GM23338 (cell line): ENCODE measurements at regions not wholly inside any gene's neighbourhood (a gene's known extent, or its start where the extent isn't known, plus 50 kb on each side); places are given as distances from the start of the nearest gene placed in this dataset.

Experiments
- ATAC-seq: fragments of 200-7000 bp; cut with Tn5 transposase; 3 replicates; pipeline ENCODE4 v1.9.1; 2020
- DNase-seq: peaks from one replicate; pipeline ENCODE4 v3.0.0-alpha.2; 2015; ENCODE audit warnings: low spot score
- H2AFZ ChIP-seq: fragments of 200-600 bp; sonication (generic); 2 replicates; pipeline ENCODE4 v1.8.0; 2016; ENCODE audit warnings: antibody characterized with exemption, mild to moderate bottlenecking, moderate library complexity
- H3F3A ChIP-seq: fragments of 200-600 bp; sonication (generic); replicated peaks from 2 replicates; pipeline ENCODE4 v1.8.0; 2017; ENCODE audit warnings: antibody characterized with exemption, mixed run types, low read depth
- H3K27ac ChIP-seq: fragments of 200-600 bp; sonication (generic); 2 replicates; pipeline ENCODE4 v1.6.1; 2016; ENCODE audit warnings: low read depth
- H3K27me3 ChIP-seq: fragments of 200-600 bp; sonication (generic); 2 replicates; pipeline ENCODE4 v1.8.0; 2016; ENCODE audit warnings: mild to moderate bottlenecking, mixed run types, moderate library complexity; ENCODE audit not compliant: insufficient read depth
- H3K36me3 ChIP-seq: fragments of 200-600 bp; sonication (generic); 2 replicates; pipeline ENCODE4 v1.8.0; 2016; ENCODE audit warnings: mild to moderate bottlenecking; ENCODE audit not compliant: insufficient read depth
- H3K4me1 ChIP-seq: fragments of 200-600 bp; sonication (generic); 2 replicates; pipeline ENCODE4 v1.8.0; 2016; ENCODE audit warnings: mild to moderate bottlenecking, moderate library complexity; ENCODE audit not compliant: insufficient read depth
- H3K4me2 ChIP-seq: fragments of 200-600 bp; sonication (generic); 2 replicates; pipeline ENCODE4 v1.7.1; 2017; ENCODE audit warnings: mixed run types
- H3K4me3 ChIP-seq: fragments of 200-600 bp; sonication (generic); 2 replicates; pipeline ENCODE4 v1.6.1; 2016; ENCODE audit warnings: mixed run types
- H3K79me2 ChIP-seq: fragments of 200-600 bp; sonication (generic); replicated peaks from 2 replicates; pipeline ENCODE4 v1.8.0; 2017; ENCODE audit warnings: mild to moderate bottlenecking; ENCODE audit not compliant: insufficient read depth
- H3K9me2 ChIP-seq: fragments of 200-600 bp; sonication (generic); 2 replicates; pipeline ENCODE4 v1.8.0; 2017; ENCODE audit not compliant: insufficient read depth
- H4K20me1 ChIP-seq: fragments of 200-600 bp; sonication (generic); replicated peaks from 2 replicates; pipeline ENCODE4 v1.8.0; 2017; ENCODE audit warnings: mild to moderate bottlenecking; ENCODE audit not compliant: insufficient read depth
- H3K27ac Mint-ChIP-seq: 2 replicates; pipeline ENCODE4 v1.8.0; 2020; ENCODE audit warnings: inconsistent platforms, mild to moderate bottlenecking, moderate library complexity, mixed read lengths
- H3K27me3 Mint-ChIP-seq: 3 replicates; pipeline ENCODE4 v1.8.0; 2022; ENCODE audit warnings: low read depth, mild to moderate bottlenecking, moderate library complexity, mixed read lengths, inconsistent platforms; ENCODE audit not compliant: insufficient read depth, poor library complexity
- H3K36me3 Mint-ChIP-seq: 3 replicates; pipeline ENCODE4 v1.8.0; 2021; ENCODE audit warnings: low read depth, mild to moderate bottlenecking, inconsistent platforms, moderate library complexity, mixed read lengths
- H3K4me1 Mint-ChIP-seq: 3 replicates; pipeline ENCODE4 v1.8.0; 2020; ENCODE audit warnings: mild to moderate bottlenecking, inconsistent platforms, mixed read lengths
- H3K4me3 Mint-ChIP-seq: 3 replicates; pipeline ENCODE4 v1.8.0; 2021; ENCODE audit warnings: moderate library complexity, mild to moderate bottlenecking, inconsistent platforms, mixed read lengths
- H3K9me3 Mint-ChIP-seq: 3 replicates; pipeline ENCODE4 v1.8.0; 2020; ENCODE audit warnings: moderate library complexity, mild to moderate bottlenecking, inconsistent platforms, mixed read lengths
- EZH2 ChIP-seq: fragments of 200-600 bp; sonication (generic); IDR thresholded peaks from one replicate; pipeline ENCODE4 v1.8.0; 2017; ENCODE audit warnings: antibody characterized with exemption, mild to moderate bottlenecking, low read depth; ENCODE audit not compliant: unreplicated experiment
- JUNB ChIP-seq: IDR thresholded peaks from one replicate; pipeline ENCODE4 v1.6.1; 2016; ENCODE audit warnings: antibody characterized with exemption; ENCODE audit not compliant: unreplicated experiment
- STAT1 ChIP-seq: IDR thresholded peaks from one replicate; pipeline ENCODE4 v1.6.1; 2016; ENCODE audit warnings: antibody characterized with exemption; ENCODE audit not compliant: unreplicated experiment
- ZNF331 ChIP-seq: fragments of 250-450 bp; sonication (Bioruptor Pico); IDR thresholded peaks from 2 replicates; pipeline ENCODE4 v1.5.0; 2020; ENCODE audit warnings: low read depth, mild to moderate bottlenecking, moderate library complexity
- TF ChIP-seq, protein P1 (sequence below): fragments of 250-450 bp; sonication (Bioruptor Pico); IDR thresholded peaks from 2 replicates; pipeline ENCODE4 v1.5.0; 2020; ENCODE audit warnings: mild to moderate bottlenecking, moderate library complexity
- TF ChIP-seq, protein P2 (sequence below), 2 experiments: fragments of 200-600 bp in 1 of 2; sonication (generic) in 1 of 2; conservative IDR thresholded peaks; 2 replicates each; pipeline versions ENCODE4 v1.5.1 to v1.6.1; 2016 to 2017; ENCODE audit warnings: antibody characterized with exemption in 2 of 2, low read depth in 2 of 2, mild to moderate bottlenecking in 2 of 2, moderate library complexity in 1 of 2

DNA sequence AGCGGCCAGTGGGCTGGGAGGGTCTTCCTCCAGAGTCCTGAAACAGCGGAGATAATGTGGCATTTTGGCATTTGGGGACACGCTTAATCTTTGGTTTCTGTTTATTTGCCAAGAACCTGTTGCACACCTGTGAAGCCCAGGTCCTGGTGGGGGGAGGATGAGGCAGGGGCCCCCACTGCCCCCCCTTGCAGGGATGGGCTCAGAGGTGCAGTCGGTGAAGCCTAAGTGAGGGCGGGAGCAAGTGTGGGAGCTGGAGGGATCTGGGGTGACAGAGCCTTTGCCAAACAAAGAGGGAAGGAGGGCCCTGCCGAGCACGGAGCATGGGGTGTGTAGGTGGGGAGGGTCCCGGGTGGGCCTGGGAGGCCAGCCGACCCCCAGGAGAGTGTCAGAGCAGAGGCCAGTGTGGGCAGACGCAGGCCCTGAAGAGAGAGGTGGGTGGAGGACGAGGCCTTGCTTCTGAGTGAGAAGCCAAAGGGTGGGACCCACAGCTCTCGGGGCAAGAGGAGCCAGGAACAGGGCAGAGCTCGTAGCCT, 62.1 kb upstream of the ADGRA1 start (continued):
- TF ChIP-seq, protein P1, sequence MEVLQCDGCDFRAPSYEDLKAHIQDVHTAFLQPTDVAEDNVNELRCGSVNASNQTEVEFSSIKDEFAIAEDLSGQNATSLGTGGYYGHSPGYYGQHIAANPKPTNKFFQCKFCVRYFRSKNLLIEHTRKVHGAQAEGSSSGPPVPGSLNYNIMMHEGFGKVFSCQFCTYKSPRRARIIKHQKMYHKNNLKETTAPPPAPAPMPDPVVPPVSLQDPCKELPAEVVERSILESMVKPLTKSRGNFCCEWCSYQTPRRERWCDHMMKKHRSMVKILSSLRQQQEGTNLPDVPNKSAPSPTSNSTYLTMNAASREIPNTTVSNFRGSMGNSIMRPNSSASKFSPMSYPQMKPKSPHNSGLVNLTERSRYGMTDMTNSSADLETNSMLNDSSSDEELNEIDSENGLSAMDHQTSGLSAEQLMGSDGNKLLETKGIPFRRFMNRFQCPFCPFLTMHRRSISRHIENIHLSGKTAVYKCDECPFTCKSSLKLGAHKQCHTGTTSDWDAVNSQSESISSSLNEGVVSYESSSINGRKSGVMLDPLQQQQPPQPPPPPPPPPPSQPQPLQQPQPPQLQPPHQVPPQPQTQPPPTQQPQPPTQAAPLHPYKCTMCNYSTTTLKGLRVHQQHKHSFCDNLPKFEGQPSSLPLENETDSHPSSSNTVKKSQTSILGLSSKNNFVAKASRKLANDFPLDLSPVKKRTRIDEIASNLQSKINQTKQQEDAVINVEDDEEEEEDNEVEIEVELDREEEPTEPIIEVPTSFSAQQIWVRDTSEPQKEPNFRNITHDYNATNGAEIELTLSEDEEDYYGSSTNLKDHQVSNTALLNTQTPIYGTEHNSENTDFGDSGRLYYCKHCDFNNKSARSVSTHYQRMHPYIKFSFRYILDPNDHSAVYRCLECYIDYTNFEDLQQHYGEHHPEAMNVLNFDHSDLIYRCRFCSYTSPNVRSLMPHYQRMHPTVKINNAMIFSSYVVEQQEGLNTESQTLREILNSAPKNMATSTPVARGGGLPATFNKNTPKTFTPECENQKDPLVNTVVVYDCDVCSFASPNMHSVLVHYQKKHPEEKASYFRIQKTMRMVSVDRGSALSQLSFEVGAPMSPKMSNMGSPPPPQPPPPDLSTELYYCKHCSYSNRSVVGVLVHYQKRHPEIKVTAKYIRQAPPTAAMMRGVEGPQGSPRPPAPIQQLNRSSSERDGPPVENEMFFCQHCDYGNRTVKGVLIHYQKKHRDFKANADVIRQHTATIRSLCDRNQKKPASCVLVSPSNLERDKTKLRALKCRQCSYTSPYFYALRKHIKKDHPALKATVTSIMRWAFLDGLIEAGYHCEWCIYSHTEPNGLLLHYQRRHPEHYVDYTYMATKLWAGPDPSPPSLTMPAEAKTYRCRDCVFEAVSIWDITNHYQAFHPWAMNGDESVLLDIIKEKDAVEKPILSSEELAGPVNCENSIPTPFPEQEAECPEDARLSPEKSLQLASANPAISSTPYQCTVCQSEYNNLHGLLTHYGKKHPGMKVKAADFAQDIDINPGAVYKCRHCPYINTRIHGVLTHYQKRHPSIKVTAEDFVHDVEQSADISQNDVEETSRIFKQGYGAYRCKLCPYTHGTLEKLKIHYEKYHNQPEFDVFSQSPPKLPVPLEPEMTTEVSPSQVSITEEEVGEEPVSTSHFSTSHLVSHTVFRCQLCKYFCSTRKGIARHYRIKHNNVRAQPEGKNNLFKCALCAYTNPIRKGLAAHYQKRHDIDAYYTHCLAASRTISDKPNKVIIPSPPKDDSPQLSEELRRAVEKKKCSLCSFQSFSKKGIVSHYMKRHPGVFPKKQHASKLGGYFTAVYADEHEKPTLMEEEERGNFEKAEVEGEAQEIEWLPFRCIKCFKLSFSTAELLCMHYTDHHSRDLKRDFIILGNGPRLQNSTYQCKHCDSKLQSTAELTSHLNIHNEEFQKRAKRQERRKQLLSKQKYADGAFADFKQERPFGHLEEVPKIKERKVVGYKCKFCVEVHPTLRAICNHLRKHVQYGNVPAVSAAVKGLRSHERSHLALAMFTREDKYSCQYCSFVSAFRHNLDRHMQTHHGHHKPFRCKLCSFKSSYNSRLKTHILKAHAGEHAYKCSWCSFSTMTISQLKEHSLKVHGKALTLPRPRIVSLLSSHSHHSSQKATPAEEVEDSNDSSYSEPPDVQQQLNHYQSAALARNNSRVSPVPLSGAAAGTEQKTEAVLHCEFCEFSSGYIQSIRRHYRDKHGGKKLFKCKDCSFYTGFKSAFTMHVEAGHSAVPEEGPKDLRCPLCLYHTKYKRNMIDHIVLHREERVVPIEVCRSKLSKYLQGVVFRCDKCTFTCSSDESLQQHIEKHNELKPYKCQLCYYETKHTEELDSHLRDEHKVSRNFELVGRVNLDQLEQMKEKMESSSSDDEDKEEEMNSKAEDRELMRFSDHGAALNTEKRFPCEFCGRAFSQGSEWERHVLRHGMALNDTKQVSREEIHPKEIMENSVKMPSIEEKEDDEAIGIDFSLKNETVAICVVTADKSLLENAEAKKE (CRISPR knock-in tag): no peak
- TF ChIP-seq ZNF331: no peak

DNA sequence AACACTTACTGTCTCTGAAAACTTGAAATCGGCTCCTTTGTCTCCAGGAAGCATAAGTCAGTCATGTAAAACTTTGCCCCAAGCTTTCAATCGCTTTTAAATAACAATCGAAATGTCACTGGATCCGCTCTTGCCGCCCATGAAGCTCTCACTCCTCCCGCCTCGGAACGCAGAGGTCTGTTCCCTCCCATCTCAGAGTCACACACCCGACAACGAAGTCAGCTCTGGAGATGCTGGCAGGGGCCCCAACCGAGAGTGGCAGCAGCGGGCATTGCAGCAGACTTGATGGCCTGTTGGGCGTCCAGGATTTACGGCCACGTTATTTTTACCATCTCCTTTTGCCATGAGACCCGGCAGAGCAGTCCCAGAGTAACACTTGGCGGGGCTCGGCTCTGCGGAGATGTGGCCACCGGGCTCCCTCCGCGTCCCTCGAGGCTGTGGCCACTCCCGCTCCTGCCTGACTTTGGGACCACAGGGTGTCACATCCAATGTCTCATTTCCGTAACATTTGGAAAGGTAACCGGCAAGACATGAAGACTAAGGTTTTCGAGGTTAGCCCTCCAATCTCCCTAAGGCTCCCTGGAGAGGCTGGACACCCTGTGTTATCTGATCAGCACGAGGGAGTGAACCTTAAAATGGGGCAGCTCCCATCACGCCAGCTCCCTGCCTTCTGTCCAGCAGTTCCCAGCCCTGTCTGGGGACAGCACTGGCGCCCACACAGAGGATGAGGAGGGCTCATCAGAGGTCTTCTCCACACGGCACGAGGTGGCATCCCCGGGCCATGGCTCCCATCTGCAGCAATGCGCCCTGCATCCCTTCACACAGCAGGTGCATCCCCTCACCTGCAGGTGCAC, 62.8 kb upstream of the ADGRA1 start:
- DNase-seq (peak; percentile 57), ATAC-seq (peak; percentile 62)
- Histone ChIP-seq H2AFZ (peak overlapping the region; percentile 45), H3K4me3 (no peak overlapping the region), H3F3A (no peaks in the 10 kb centered on the region), H3K79me2 (no peaks in the 10 kb centered on the region), H3K27ac (no peak overlapping the region), H3K36me3 (no peaks in the 10 kb centered on the region), H3K27me3 (no peaks in the 10 kb centered on the region), H3K4me1 (0 out of 2 replicates have a peak, but pooled peaks cover 4% of the 10 kb centered on the region), H3K4me2 (no peak overlapping the region), H4K20me1 (no peaks in the 10 kb centered on the region), H3K9me2 (no peaks in the 10 kb centered on the region)
- Mint-ChIP-seq H3K27ac (no peak overlapping the region), H3K9me3 (no peaks in the 10 kb centered on the region), H3K4me1 (peaks cover 13% of the 10 kb centered on the region), H3K36me3 (no peaks in the 10 kb centered on the region), H3K4me3 (no peak overlapping the region), H3K27me3 (peaks cover 19% of the 10 kb centered on the region)
- no peak for TF ChIP-seq JUNB
- no peak for TF ChIP-seq STAT1
- TF ChIP-seq EZH2: no peak
- TF ChIP-seq, protein P2, sequence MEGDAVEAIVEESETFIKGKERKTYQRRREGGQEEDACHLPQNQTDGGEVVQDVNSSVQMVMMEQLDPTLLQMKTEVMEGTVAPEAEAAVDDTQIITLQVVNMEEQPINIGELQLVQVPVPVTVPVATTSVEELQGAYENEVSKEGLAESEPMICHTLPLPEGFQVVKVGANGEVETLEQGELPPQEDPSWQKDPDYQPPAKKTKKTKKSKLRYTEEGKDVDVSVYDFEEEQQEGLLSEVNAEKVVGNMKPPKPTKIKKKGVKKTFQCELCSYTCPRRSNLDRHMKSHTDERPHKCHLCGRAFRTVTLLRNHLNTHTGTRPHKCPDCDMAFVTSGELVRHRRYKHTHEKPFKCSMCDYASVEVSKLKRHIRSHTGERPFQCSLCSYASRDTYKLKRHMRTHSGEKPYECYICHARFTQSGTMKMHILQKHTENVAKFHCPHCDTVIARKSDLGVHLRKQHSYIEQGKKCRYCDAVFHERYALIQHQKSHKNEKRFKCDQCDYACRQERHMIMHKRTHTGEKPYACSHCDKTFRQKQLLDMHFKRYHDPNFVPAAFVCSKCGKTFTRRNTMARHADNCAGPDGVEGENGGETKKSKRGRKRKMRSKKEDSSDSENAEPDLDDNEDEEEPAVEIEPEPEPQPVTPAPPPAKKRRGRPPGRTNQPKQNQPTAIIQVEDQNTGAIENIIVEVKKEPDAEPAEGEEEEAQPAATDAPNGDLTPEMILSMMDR (conservative IDR thresholded peaks at IDR 0.05; ENCODE audit: low read depth in 2 of 2): no peak
